Esophagus muscularis mucosa (tissue), 4 donors: ENCODE measurements at regions not wholly inside any gene's neighbourhood (a gene's known extent, or its start where the extent isn't known, plus 50 kb on each side); places are given as distances from the start of the nearest gene placed in this dataset.

Experiments
- EP300 ChIP-seq: sonication (generic); formaldehyde crosslinking; IDR thresholded peaks from one replicate; pipeline ENCODE4 v1.6.1; 2017; ENCODE audit warnings: antibody characterized with exemption
- POLR2AphosphoS5 ChIP-seq, 2 donors: sonication (generic); formaldehyde crosslinking; IDR thresholded peaks; one replicate each; pipeline ENCODE4 v1.6.1; 2017; ENCODE audit warnings: antibody characterized with exemption in 2 of 2
- TF ChIP-seq, protein P1 (sequence below), 3 experiments: fragments of 200-600 bp in 2 of 3; fragments of 450-650 bp in 1 of 3; sonication (generic) in 2 of 3; IDR thresholded peaks; one replicate each; pipeline ENCODE4 v1.5.1; 2017 to 2019; ENCODE audit warnings: antibody characterized with exemption in 3 of 3, mild to moderate bottlenecking in 2 of 3, moderate library complexity in 1 of 3

DNA sequence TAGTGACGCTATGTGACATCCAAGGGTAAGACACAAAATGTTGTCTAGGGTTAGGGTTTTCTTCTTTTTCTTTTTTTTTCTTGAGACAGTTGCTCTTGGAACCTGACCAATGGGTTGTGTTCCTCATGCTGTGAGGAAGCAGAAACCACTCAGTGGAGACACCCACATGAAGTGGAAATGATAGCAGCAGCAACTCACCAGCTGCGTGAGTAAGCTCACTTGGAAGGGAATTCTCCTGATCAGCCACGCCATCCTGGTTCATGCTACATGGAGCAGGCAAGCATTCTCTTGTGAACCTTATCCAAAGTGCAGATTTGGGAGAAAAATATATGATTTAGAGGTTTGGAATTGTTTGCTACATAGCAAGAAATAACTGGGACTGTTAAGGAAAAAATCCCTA is 863.7 kb downstream of the EPHA4 start:
- TF ChIP-seq, protein P1, sequence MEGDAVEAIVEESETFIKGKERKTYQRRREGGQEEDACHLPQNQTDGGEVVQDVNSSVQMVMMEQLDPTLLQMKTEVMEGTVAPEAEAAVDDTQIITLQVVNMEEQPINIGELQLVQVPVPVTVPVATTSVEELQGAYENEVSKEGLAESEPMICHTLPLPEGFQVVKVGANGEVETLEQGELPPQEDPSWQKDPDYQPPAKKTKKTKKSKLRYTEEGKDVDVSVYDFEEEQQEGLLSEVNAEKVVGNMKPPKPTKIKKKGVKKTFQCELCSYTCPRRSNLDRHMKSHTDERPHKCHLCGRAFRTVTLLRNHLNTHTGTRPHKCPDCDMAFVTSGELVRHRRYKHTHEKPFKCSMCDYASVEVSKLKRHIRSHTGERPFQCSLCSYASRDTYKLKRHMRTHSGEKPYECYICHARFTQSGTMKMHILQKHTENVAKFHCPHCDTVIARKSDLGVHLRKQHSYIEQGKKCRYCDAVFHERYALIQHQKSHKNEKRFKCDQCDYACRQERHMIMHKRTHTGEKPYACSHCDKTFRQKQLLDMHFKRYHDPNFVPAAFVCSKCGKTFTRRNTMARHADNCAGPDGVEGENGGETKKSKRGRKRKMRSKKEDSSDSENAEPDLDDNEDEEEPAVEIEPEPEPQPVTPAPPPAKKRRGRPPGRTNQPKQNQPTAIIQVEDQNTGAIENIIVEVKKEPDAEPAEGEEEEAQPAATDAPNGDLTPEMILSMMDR (IDR thresholded peaks at IDR 0.05) = no peak
- TF ChIP-seq EP300 (no peak), POLR2AphosphoS5 (IDR thresholded peaks at IDR 0.05) (no peak)
